KOPT-K1 (cell line): ENCODE measurements at regions not wholly inside any gene's neighbourhood (a gene's known extent, or its start where the extent isn't known, plus 50 kb on each side); places are given as distances from the start of the nearest gene placed in this dataset.

ENCODE experiments used
- H3K27ac ChIP-seq: fragments of 200-600 bp; sonication (generic); 2 replicates; pipeline ENCODE4 v1.5.1; 2016; ENCODE audit warnings: antibody characterized with exemption, mild to moderate bottlenecking, low read depth, low read length; ENCODE audit not compliant: poor library complexity, severe bottlenecking
- H3K36me3 ChIP-seq: fragments of 200-600 bp; sonication (generic); 2 replicates; pipeline ENCODE4 v1.5.1; 2017; ENCODE audit warnings: antibody characterized with exemption, mild to moderate bottlenecking, low read length, moderate library complexity; ENCODE audit not compliant: insufficient read depth
- H3K9me3 ChIP-seq: fragments of 200-600 bp; sonication (generic); 2 replicates; pipeline ENCODE4 v1.5.1; 2017; ENCODE audit warnings: antibody characterized with exemption, low read length, mild to moderate bottlenecking; ENCODE audit not compliant: insufficient read depth, poor library complexity, severe bottlenecking

GRCh38 chr5:3004361-3005080 lies 253.0 kb upstream of the IRX2 start:
- Histone ChIP-seq H3K27ac (no peak overlapping the region), H3K36me3 (no peaks in the 10 kb centered on the region), H3K9me3 (no peaks in the 10 kb centered on the region)

- H3K27ac ChIP-seq: no peak overlapping the region
- H3K36me3 ChIP-seq: no peaks in the 10 kb centered on the region
- no peaks in the 10 kb centered on the region for H3K9me3 ChIP-seq
Observed at GRCh38 chr5:3002230-3002629, 250.8 kb upstream of the IRX2 start.

DNA sequence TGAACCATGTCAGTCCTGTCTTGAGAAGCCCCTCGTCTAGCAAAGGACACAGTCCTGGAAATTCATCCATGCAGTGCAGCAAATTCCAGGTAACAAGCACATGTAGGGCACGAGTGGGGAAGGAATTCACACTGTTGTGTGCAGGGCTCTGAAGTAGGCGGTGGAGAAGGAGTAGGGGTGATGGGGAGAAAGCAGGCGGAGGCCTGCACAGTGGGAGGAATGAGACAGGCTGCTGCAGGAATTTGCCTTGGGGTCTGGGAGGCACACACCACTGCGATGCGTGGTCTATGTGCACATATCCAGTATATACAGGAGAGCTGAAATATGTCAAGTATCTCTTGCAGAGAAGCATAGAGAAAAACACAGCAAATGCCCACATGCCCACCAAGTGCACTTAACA lies 249.2 kb upstream of the IRX2 start:
- Histone ChIP-seq H3K27ac (no peak overlapping the region), H3K36me3 (no peaks in the 10 kb centered on the region), H3K9me3 (no peaks in the 10 kb centered on the region)

- Histone ChIP-seq H3K36me3 (no peaks in the 10 kb centered on the region), H3K27ac (no peak overlapping the region), H3K9me3 (peaks cover 6% of the 10 kb centered on the region)
Observed at GRCh38 chr5:2999926-3000325, 248.4 kb upstream of the IRX2 start.

DNA sequence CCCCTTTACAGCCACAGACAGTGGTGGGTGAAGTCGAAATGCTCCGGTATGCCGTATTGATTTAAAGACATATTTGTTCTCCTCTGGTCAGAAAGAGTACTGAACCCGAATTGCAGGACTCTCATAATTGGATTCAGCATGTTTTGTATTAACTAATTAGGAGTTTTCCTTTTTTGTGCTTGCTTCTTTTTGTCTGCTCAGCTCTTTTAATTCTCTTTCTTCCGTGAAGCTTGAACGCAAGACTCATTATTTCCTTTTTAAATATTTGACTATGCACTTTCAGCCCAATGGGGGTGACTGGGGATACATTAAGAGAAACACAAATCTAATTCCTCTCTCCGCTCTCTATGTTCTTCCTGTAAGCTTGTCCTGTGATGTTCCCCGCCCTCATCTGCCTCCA lies 246.6 kb upstream of the IRX2 start:
- H3K9me3 ChIP-seq: peaks cover 7% of the 10 kb centered on the region
- H3K27ac ChIP-seq: no peak overlapping the region
- H3K36me3 ChIP-seq: no peaks in the 10 kb centered on the region

- Histone ChIP-seq H3K36me3 (no peaks in the 10 kb centered on the region), H3K27ac (no peak overlapping the region), H3K9me3 (peaks cover 7% of the 10 kb centered on the region)
Observed at GRCh38 chr5:2997179-2997578, 245.7 kb upstream of the IRX2 start.

DNA sequence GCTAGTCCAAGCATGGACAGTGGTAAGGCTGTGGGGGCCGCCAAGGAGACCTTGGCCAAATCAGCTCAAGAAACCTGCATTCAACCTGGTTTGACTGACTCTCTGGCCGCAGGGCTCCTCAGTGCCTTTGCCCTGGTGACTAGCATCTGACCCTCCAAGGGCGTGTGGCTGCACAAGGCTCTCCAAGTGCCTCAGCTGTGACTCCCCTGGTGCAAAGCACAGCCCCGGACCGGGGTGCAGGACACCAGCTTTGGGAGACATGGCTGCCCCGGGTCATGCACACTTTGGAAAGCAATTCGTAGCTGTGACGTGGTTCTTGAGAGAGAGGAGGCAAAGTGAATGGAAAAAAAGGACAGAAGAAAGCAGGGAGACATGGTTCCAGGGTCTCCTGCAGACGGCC lies 245.2 kb upstream of the IRX2 start:
- no peak overlapping the region for H3K27ac ChIP-seq
- H3K9me3 ChIP-seq: peaks cover 7% of the 10 kb centered on the region
- H3K36me3 ChIP-seq: no peaks in the 10 kb centered on the region

DNA sequence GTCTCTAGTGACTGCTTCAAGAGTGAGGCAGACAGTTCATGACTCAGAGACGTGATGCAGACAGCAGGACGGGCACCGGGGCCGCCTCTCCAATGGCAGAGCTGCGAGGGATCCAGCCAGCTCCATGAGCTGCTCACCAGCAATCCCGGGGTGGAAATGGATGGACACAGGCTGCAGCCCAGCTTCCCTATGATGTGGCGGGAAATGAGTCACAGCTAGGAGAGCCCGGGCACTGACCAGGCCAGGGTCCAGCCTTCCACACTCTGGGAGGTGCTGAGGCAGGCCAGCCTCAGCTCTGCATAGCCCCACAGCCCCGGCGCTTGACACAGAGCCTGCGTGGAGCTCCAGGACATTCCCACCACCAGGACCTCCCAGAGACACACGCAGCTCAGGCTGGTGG lies 244.8 kb upstream of the IRX2 start:
- Histone ChIP-seq H3K9me3 (peaks cover 7% of the 10 kb centered on the region), H3K36me3 (no peaks in the 10 kb centered on the region), H3K27ac (no peak overlapping the region)

GRCh38 chr5:2995667-2996066 lies 244.2 kb upstream of the IRX2 start:
- Histone ChIP-seq H3K36me3 (no peaks in the 10 kb centered on the region), H3K9me3 (peaks cover 7% of the 10 kb centered on the region), H3K27ac (no peak overlapping the region)

GRCh38 chr5:2995035-2995434 lies 243.6 kb upstream of the IRX2 start:
- Histone ChIP-seq H3K9me3 (peaks cover 7% of the 10 kb centered on the region), H3K27ac (no peak overlapping the region), H3K36me3 (no peaks in the 10 kb centered on the region)

DNA sequence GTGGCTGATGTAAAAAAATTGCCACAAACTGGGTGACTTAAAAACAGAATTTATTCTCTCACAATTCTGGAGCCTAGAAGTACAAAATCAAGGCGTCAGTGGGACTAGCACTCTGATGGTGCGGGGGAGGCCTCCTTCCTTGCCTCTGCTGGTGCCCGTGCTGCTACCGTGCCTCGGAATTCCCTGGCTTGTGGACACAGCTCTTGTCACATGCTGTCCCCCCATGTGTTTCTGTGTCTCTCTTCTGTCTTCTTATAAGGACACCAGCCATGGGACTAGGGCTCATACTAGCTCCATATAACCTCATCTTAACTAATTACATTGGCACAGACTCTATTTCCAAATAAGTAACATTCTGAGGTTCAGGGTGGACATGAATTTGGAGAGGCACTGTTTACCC lies 242.3 kb upstream of the IRX2 start:
- Histone ChIP-seq H3K27ac (no peak overlapping the region), H3K36me3 (no peaks in the 10 kb centered on the region), H3K9me3 (peaks cover 7% of the 10 kb centered on the region)

DNA sequence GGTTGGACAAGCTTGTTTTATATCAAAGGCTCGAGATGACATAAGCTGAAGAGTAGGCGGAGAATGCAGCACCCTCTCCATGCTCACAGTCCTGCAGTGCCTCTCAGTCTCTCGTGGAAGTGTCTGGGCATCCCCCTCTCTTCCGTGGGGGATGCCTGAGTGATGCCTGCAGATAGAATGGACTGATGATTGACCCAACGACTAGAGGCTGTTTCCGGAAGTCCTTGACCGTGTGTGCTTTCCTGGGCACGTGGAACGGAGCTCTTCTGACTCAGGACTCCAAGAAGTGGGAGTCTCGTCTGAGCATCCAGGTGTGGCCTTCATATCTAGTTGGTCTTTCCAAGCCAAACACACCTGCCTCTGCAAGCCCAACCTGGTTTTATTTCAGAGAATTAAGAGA lies 241.8 kb upstream of the IRX2 start:
- peaks cover 7% of the 10 kb centered on the region for H3K9me3 ChIP-seq
- no peaks in the 10 kb centered on the region for H3K36me3 ChIP-seq
- H3K27ac ChIP-seq: no peak overlapping the region

DNA sequence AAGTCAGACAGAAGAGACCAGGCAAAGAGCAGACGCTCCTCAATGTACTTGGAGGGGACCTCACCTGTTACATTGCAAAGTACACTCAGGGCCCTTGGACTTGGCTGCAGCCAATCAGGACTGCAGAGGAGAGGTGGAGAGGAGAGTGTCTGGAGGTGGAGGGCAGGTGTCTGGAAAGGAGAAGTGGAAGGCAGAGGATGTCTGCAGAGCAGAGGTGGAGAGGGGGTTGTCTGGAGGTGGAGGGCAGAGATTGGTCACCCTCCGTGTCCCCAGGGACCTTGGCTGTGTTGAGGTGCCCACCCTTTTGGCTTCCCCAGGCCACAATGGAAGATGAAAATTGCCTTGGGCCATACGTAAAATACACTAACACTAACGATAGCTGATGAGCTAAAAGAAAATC lies 241.3 kb upstream of the IRX2 start:
- H3K27ac ChIP-seq: no peak overlapping the region
- H3K9me3 ChIP-seq: peaks cover 7% of the 10 kb centered on the region

GRCh38 chr5:2991884-2992283 lies 240.4 kb upstream of the IRX2 start:
- H3K27ac ChIP-seq: no peak overlapping the region
- peaks cover 7% of the 10 kb centered on the region for H3K9me3 ChIP-seq
- H3K36me3 ChIP-seq: no peaks in the 10 kb centered on the region

More for the DNA sequence above, 241.3 kb upstream of the IRX2 start:
- H3K36me3 ChIP-seq: no peaks in the 10 kb centered on the region

- Histone ChIP-seq H3K27ac (no peak overlapping the region), H3K36me3 (no peaks in the 10 kb centered on the region), H3K9me3 (no peaks in the 10 kb centered on the region)
Observed at GRCh38 chr5:2989517-2989916, 238.0 kb upstream of the IRX2 start.

- no peaks in the 10 kb centered on the region for H3K36me3 ChIP-seq
- no peaks in the 10 kb centered on the region for H3K9me3 ChIP-seq
- no peak overlapping the region for H3K27ac ChIP-seq
Observed at GRCh38 chr5:2986301-2986700, 234.8 kb upstream of the IRX2 start.
